ENCODE measurements at regions not wholly inside any gene's neighbourhood (a gene's known extent, or its start where the extent isn't known, plus 50 kb on each side); places are given as distances from the start of the nearest gene placed in this dataset.

DNA sequence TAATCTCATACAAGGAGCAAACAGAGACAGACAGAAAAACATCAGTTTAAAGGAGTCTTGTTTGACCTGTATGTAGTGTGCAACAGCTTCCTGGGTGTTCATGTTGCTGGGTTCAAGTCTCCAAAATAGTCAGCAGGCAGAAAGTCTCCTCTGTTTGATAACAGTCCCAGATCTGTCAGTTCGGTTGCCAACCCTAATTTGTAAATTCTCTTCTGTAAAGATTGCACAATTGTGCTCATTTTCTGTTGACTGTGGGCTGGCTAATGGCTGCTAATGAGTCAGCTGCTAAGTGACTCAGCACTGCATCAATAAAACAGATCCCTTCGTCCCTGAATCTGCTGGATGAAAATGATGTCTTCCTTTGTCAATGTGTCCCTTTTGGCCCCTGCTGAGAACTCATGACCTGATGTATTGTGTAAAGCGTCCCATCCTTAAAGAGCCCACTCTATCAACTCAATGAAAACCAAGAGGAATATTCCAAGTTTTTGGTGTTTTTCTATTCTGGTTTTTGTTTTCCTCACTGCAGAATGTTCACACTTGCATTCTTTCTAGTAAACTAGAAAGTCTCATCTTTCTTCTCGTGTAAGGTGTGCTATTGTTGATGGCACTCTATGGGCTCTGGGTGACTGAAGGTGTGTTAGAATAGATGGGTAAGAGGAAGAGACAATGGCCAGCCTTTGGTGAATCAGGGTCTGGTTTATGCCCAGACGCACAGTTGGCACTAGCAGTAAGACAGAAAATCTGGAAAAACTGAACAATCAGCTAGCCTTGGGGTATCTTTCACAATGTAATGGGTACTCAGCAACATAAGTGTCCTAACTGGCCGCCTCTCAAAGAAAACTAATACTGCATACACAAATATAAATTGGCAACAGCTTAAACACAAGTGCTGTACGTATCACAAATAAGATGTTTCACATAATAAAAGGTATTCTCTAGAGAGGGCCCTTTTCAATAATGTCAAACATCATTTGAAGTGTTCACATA is 75.1 kb upstream of the SIPA1L2 start:
- DNase-seq (no peak), ATAC-seq (peak; percentile 74 to 88)
- Histone ChIP-seq H3K27ac (peak overlapping the region; percentile 51), H3K27me3 (ENCODE audit: low read depth) (no peaks in the 10 kb centered on the region), H3K36me3 (no peaks in the 10 kb centered on the region), H3K4me3 (no peak overlapping the region), H3K4me1 (peaks cover 30% of the 10 kb centered on the region), H3K9me3 (no peaks in the 10 kb centered on the region)
- intact Hi-C loops (cut with DNase I), result no loop called here
- TF ChIP-seq, protein P1, sequence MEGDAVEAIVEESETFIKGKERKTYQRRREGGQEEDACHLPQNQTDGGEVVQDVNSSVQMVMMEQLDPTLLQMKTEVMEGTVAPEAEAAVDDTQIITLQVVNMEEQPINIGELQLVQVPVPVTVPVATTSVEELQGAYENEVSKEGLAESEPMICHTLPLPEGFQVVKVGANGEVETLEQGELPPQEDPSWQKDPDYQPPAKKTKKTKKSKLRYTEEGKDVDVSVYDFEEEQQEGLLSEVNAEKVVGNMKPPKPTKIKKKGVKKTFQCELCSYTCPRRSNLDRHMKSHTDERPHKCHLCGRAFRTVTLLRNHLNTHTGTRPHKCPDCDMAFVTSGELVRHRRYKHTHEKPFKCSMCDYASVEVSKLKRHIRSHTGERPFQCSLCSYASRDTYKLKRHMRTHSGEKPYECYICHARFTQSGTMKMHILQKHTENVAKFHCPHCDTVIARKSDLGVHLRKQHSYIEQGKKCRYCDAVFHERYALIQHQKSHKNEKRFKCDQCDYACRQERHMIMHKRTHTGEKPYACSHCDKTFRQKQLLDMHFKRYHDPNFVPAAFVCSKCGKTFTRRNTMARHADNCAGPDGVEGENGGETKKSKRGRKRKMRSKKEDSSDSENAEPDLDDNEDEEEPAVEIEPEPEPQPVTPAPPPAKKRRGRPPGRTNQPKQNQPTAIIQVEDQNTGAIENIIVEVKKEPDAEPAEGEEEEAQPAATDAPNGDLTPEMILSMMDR (IDR thresholded peaks at IDR 0.05), result no peak

DNA sequence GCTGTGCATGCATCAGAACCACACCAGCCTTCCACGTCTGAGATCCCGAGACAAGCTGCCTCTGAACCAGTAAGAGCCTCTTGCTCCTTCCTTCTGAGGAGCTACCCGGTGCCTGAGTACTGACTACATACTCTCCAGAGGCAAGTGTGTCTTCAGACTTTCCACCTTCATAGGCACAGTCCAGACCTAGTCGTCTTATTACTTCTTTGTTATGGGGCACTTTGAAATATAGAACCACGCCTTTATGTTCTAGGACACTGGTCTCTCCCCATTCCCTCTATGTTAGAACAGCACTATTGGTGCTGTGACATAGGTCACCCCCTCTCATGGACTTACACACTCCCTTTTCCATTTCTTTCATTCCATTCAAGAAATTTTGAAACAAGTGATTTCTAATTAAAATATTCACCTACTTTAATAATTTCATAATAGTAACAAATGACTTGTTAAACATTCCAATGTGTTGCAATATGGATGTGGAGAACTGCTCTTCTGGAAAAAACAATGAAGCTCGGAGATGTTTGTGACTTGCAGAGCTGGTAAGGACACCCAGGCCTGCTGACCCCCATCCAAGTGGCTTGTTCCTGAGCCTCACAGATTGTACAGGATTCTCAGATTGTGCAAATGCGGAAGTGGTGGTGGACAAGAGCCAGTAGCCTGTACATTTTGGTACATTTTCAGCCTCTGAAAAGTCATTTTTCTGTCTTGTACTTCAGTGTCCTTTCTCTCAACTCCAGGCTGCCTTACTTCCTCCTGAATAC is 76.1 kb upstream of the SIPA1L2 start:
- Histone ChIP-seq H3K27ac (peak overlapping the region; percentile 51), H3K27me3 (ENCODE audit: low read depth) (no peaks in the 10 kb centered on the region), H3K4me3 (no peak overlapping the region), H3K4me1 (peaks cover 30% of the 10 kb centered on the region), H3K9me3 (no peaks in the 10 kb centered on the region), H3K36me3 (no peaks in the 10 kb centered on the region)
- ATAC-seq (peak; percentile 58 to 65), DNase-seq (no peak)
- TF ChIP-seq, protein P1 (IDR thresholded peaks at IDR 0.05), result no peak
- intact Hi-C loops (cut with DNase I), result no loop called here

DNA sequence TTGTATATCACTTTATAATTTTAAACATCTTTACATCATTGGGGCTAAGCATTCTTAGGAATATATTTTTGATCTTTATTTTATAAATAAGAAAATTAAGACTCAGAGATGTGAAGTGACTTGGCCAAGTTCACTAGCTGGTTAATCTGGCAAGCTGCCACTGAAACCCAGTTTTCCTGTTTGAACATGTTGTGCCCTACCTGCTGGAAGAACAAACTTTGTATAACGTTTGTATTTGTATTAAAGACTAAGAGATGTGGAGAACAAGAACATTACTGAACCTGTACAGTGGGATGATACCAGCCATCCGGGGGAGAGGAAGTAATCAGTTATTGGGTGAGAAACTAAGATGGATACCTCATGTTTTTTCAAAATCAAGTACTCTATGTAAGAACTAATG is 77.2 kb upstream of the SIPA1L2 start:
- DNase-seq, result no peak

DNA sequence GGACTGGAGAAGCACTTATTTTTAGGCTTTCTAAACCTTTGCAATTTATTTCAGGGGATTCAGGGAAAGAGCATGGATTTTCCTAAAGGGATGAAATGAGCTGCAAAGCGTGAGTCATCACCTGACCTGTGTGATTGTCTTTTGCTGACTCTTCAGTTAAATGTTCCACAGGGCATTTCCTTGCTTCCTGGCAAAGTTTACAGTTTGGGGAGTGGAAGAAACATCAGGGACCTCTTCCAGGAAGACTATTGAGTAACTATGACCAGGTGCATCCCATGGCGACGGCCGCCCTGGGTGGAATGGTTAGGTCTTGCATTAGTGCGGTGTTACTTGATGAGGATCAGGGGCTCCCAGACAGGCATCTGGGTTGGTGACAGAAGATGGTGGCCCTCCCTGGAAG is 79.5 kb upstream of the SIPA1L2 start:
- no peaks in the 10 kb centered on the region for H3K27me3 ChIP-seq (ENCODE audit: low read depth)
- no peaks in the 10 kb centered on the region for H3K9me3 ChIP-seq
- ATAC-seq (no peak), DNase-seq (no peak)
- TF ChIP-seq, protein P1 (IDR thresholded peaks at IDR 0.05), result no peak
- H3K4me3 ChIP-seq, result no peak overlapping the region
- intact Hi-C loops (cut with DNase I), result no loop called here
- H3K4me1 ChIP-seq, result peaks cover 26% of the 10 kb centered on the region
- H3K36me3 ChIP-seq, result no peaks in the 10 kb centered on the region
- no peak overlapping the region for H3K27ac ChIP-seq

More for the DNA sequence above, 77.2 kb upstream of the SIPA1L2 start:
- Histone ChIP-seq H3K9me3 (no peaks in the 10 kb centered on the region), H3K36me3 (no peaks in the 10 kb centered on the region), H3K4me3 (no peak overlapping the region), H3K27me3 (ENCODE audit: low read depth) (no peaks in the 10 kb centered on the region), H3K27ac (no peak overlapping the region), H3K4me1 (peaks cover 30% of the 10 kb centered on the region)
- TF ChIP-seq, protein P1 (IDR thresholded peaks at IDR 0.05), result no peak
- intact Hi-C loops (cut with DNase I), result no loop called here
- no peak for ATAC-seq

DNA sequence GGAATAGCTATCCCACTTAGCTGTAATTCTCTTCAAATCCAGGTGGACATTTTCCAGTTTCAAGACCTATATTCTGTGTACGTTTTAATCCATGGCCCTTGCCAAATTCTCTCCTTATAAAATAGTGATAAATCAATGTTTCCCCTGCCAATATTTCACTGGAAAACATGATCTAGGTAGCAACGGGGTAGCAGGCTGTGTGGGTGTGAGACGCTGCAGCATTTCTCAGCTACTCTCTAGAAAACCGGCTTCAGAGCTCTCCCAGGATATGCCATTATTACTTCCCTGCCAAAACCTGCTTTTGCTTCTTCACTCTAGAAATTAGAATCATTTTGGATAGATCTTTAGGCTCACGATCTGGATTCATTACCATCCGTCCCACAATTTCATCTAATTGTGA is 82.1 kb upstream of the SIPA1L2 start:
- Histone ChIP-seq H3K4me1 (no peaks in the 10 kb centered on the region), H3K27ac (no peak overlapping the region), H3K9me3 (no peaks in the 10 kb centered on the region), H3K4me3 (no peak overlapping the region), H3K36me3 (no peaks in the 10 kb centered on the region), H3K27me3 (ENCODE audit: low read depth) (no peaks in the 10 kb centered on the region)
- TF ChIP-seq, protein P1 (IDR thresholded peaks at IDR 0.05), result no peak
- intact Hi-C loops (cut with DNase I), result no loop called here
- ATAC-seq (no peak), DNase-seq (no peak)

All from lower lobe of right lung (tissue), 2 donors.